ENCODE measurements at regions not wholly inside any gene's neighbourhood (a gene's known extent, or its start where the extent isn't known, plus 50 kb on each side); places are given as distances from the start of the nearest gene placed in this dataset.

DNA sequence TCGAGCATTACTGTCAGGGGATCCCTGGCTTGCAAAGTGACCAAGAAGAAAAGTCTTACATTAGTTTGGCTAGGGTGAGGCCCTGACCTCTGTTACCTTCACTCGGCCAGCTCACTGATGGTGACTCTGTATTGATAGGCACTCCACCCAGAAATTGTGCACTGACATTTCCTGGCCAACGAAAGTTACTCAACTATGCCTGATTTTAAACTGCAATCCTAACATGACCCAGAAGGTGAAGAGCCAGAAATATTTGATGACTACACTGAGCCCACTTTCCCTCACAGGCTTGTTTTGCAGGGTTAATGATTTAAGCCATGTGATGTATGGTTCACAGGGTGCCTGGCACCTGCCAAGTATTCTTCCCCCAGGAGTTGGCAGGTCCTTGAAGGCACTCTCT lies 208.2 kb upstream of the MAF start:
- ChIA-PET CTCF (no interaction called here), POLR2A (no interaction called here)
- DNase-seq (ENCODE audit: extremely low spot score): no peak
- no peak for TF ChIP-seq NFRKB (IDR thresholded peaks at IDR 0.05)
- TF ChIP-seq SUZ12 (IDR thresholded peaks at IDR 0.05): no peak
- TF ChIP-seq ZNF384 (IDR thresholded peaks at IDR 0.05): no peak
- no peak for TF ChIP-seq SP1 (IDR thresholded peaks at IDR 0.05)
- no peak for TF ChIP-seq FOXM1 (IDR thresholded peaks at IDR 0.05; ENCODE audit: borderline replicate concordance)
- TF ChIP-seq FOXK2 (IDR thresholded peaks at IDR 0.05): no peak
- no peak for TF ChIP-seq HDGF (IDR thresholded peaks at IDR 0.05; ENCODE audit: borderline replicate concordance)
- TF ChIP-seq L3MBTL2 (conservative IDR thresholded peaks at IDR 0.05): no peak
- TF ChIP-seq TARDBP (IDR thresholded peaks at IDR 0.05): no peak
- TF ChIP-seq, protein P1, sequence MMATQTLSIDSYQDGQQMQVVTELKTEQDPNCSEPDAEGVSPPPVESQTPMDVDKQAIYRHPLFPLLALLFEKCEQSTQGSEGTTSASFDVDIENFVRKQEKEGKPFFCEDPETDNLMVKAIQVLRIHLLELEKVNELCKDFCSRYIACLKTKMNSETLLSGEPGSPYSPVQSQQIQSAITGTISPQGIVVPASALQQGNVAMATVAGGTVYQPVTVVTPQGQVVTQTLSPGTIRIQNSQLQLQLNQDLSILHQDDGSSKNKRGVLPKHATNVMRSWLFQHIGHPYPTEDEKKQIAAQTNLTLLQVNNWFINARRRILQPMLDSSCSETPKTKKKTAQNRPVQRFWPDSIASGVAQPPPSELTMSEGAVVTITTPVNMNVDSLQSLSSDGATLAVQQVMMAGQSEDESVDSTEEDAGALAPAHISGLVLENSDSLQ (IDR thresholded peaks at IDR 0.05): no peak
- TF ChIP-seq FOXA1 (IDR thresholded peaks at IDR 0.05): no peak
- TF ChIP-seq CTBP1 (IDR thresholded peaks at IDR 0.05; ENCODE audit: borderline replicate concordance): no peak

DNA sequence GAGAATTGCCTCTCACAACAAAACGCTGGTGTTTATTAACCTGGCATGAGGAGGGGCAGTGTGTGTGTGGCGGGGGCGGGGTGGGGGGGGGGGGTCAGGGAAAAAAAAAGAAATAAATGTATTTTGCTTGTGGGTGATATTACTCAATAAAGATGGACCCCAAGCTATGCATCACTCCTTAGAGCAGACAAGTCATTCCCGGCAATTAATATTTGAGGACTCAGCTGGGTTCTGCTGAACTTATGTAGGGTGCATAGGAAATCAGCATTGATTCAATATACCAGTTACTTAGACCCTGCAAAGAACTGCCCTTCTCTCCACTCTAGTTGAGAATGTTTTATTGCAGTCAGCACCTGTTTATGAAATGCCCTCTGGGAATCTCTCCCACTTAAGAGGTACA lies 206.2 kb upstream of the MAF start:
- no peak for TF ChIP-seq CTBP1 (IDR thresholded peaks at IDR 0.05; ENCODE audit: borderline replicate concordance)
- TF ChIP-seq TARDBP (IDR thresholded peaks at IDR 0.05): no peak
- no peak for TF ChIP-seq L3MBTL2 (conservative IDR thresholded peaks at IDR 0.05)
- TF ChIP-seq LEF1 (IDR thresholded peaks at IDR 0.05; ENCODE audit: borderline replicate concordance): no peak
- no peak for TF ChIP-seq HDGF (IDR thresholded peaks at IDR 0.05; ENCODE audit: borderline replicate concordance)
- TF ChIP-seq BHLHE40 (IDR thresholded peaks at IDR 0.05; ENCODE audit: borderline replicate concordance): no peak
- TF ChIP-seq FOXA1 (IDR thresholded peaks at IDR 0.05): no peak
- TF ChIP-seq ARNT (IDR thresholded peaks at IDR 0.05): no peak
- TF ChIP-seq, protein P1 (IDR thresholded peaks at IDR 0.05): no peak
- no peak for TF ChIP-seq FOXK2 (IDR thresholded peaks at IDR 0.05)
- TF ChIP-seq SP1 (IDR thresholded peaks at IDR 0.05): no peak
- no peak for TF ChIP-seq FOXM1 (IDR thresholded peaks at IDR 0.05; ENCODE audit: borderline replicate concordance)
- TF ChIP-seq NFRKB (IDR thresholded peaks at IDR 0.05): no peak
- no peak for TF ChIP-seq ELF4 (IDR thresholded peaks at IDR 0.05)
- TF ChIP-seq ZNF384 (IDR thresholded peaks at IDR 0.05): no peak
- no peak for TF ChIP-seq SUZ12 (IDR thresholded peaks at IDR 0.05)
- no peak for DNase-seq (ENCODE audit: extremely low spot score)
- CTCF ChIA-PET: no interaction called here
- POLR2A ChIA-PET: no interaction called here

DNA sequence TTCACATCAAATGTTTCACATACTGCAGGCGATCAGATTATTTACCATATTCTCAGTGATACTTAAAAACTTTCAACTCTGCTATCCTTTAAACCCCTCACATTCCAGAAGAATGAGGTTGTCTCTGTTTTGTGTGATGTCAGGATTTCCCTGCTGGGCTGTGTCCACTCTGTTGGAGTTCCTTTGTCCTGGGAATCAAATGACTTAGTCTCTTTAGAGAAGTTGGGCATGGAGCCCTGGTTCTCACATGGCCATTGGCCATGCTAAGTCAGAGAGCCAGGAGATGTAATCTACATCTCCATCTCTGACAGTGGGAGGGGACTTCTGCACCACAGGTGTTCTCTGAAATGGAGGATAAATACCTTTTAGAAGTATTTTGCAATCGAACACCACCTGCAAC lies 205.1 kb upstream of the MAF start:
- POLR2A ChIA-PET: interaction anchor here (0.7 kb wide), 1 partner anchor 164 kb away, joined by 3 read pairs; no protein-coding TSS in a partner anchor
- CTCF ChIA-PET: no interaction called here
- TF ChIP-seq BHLHE40 (IDR thresholded peaks at IDR 0.05; ENCODE audit: borderline replicate concordance): no peak
- DNase-seq (ENCODE audit: extremely low spot score): no peak

DNA sequence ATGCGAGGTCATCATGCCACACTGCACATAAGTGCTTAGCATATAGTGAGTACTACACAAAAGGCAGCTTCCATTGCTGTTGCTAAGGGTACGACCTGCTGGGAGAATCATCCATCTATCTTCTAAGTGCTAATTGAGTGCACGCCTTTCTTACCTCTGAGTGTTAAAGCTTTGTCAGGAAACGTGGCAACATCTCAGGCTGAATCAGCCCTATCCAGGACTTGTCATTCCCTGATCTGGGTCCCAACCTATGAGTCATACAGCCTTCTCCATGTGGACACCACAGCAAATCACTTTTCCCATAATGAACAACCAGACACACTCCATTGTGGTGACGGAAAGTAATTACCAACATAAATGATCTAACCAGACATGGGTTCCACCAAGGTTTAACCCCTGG lies 201.1 kb upstream of the MAF start:
- ChIA-PET POLR2A (no interaction called here), CTCF (no interaction called here)
- no peak for TF ChIP-seq SUZ12 (IDR thresholded peaks at IDR 0.05)
- TF ChIP-seq BHLHE40 (IDR thresholded peaks at IDR 0.05; ENCODE audit: borderline replicate concordance): no peak
- TF ChIP-seq SP1 (IDR thresholded peaks at IDR 0.05): no peak
- no peak for TF ChIP-seq FOXM1 (IDR thresholded peaks at IDR 0.05; ENCODE audit: borderline replicate concordance)
- no peak for TF ChIP-seq NFRKB (IDR thresholded peaks at IDR 0.05)
- TF ChIP-seq ARNT (IDR thresholded peaks at IDR 0.05): no peak
- no peak for TF ChIP-seq HDGF (IDR thresholded peaks at IDR 0.05; ENCODE audit: borderline replicate concordance)
- no peak for TF ChIP-seq L3MBTL2 (conservative IDR thresholded peaks at IDR 0.05)
- no peak for TF ChIP-seq CTBP1 (IDR thresholded peaks at IDR 0.05; ENCODE audit: borderline replicate concordance)
- TF ChIP-seq ELF4 (IDR thresholded peaks at IDR 0.05): no peak
- no peak for TF ChIP-seq TARDBP (IDR thresholded peaks at IDR 0.05)
- TF ChIP-seq LEF1 (IDR thresholded peaks at IDR 0.05; ENCODE audit: borderline replicate concordance): no peak
- TF ChIP-seq FOXK2 (IDR thresholded peaks at IDR 0.05): no peak
- TF ChIP-seq ZNF384 (IDR thresholded peaks at IDR 0.05): no peak
- TF ChIP-seq, protein P1 (IDR thresholded peaks at IDR 0.05): no peak
- TF ChIP-seq FOXA1 (IDR thresholded peaks at IDR 0.05): no peak
- no peak for DNase-seq (ENCODE audit: extremely low spot score)

DNA sequence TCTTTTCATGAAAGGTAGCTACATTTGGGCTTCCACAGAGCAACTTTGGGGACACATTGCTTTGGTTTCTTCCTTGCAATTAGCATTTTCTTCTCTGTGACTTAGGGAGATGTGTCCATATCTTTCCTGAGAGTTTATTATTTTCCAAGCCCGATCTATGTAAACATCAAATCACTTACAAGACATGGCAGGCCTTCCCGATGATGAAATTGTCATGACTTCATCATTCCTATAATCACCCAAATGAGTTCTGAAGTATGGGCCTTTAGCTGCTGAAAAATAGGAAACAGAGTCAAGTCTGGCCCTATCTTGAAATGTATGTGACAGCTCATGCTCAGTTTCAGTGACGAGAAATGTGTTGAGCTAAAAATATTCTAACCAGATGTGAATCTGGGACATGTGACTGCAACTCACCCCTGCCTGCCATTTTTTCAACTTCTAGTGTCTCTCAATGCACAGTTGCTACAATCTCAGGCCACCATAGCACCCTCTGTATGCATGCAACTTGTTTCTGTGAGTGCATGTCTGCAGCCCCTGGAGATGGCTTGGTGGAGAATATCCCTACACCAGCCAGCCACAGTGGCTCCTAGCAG lies 199.6 kb upstream of the MAF start:
- DNase-seq (ENCODE audit: extremely low spot score): no peak
- CTCF ChIA-PET: interaction anchor here (0.6 kb wide), 1 partner anchor 616 kb away, joined by 3 read pairs; no protein-coding TSS in a partner anchor
- POLR2A ChIA-PET: no interaction called here
- TF ChIP-seq SUZ12 (IDR thresholded peaks at IDR 0.05): no peak
- no peak for TF ChIP-seq ARNT (IDR thresholded peaks at IDR 0.05)
- no peak for TF ChIP-seq ZNF384 (IDR thresholded peaks at IDR 0.05)

DNA sequence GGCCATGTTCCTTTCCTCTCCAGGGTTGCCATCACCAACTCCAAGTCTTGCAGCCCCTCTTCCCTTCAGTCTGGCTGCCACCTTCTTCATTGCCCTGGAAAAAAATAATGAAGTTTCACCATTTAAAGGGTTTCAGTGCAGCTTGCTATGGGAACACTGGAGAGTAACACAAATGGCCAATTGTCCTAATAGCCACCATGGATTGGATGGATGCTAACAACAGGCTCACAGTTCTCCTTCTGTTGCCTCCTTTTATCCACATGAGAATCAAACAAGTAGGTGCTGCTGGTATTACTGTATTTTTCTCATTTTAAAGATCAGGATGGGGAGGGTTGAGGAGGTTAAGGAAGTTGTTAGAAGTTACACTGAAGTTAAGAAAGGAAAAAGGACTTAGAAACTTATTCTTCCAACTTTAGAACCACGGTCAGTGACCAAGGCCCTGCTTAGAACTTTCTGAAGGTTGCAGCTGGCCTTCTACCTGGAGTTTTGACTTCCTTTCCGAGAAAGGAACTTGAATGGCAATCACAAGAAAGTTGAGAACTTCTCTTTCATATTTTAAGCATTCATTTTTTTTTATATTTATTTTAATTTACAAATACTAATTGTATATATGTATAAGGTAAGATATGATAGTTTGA lies 198.0 kb upstream of the MAF start:
- CTCF ChIA-PET: no interaction called here
- POLR2A ChIA-PET: no interaction called here

More for the DNA sequence above, 198.0 kb upstream of the MAF start:
- DNase-seq (ENCODE audit: extremely low spot score): no peak
- TF ChIP-seq BHLHE40 (IDR thresholded peaks at IDR 0.05; ENCODE audit: borderline replicate concordance) (no peak), CTBP1 (IDR thresholded peaks at IDR 0.05; ENCODE audit: borderline replicate concordance) (no peak), SUZ12 (IDR thresholded peaks at IDR 0.05) (no peak), FOXK2 (IDR thresholded peaks at IDR 0.05) (no peak)
